HG02943 (cell line): ENCODE measurements at regions not wholly inside any gene's neighbourhood (a gene's known extent, or its start where the extent isn't known, plus 50 kb on each side); places are given as distances from the start of the nearest gene placed in this dataset.

ENCODE experiments used
- ATAC-seq: cut with Tn5 transposase; IDR thresholded peaks from one replicate; pipeline ENCODE4 v1.9.1; 2021; ENCODE audit warnings: mild to moderate bottlenecking, low read depth, moderate library complexity; ENCODE audit not compliant: unreplicated experiment

DNA sequence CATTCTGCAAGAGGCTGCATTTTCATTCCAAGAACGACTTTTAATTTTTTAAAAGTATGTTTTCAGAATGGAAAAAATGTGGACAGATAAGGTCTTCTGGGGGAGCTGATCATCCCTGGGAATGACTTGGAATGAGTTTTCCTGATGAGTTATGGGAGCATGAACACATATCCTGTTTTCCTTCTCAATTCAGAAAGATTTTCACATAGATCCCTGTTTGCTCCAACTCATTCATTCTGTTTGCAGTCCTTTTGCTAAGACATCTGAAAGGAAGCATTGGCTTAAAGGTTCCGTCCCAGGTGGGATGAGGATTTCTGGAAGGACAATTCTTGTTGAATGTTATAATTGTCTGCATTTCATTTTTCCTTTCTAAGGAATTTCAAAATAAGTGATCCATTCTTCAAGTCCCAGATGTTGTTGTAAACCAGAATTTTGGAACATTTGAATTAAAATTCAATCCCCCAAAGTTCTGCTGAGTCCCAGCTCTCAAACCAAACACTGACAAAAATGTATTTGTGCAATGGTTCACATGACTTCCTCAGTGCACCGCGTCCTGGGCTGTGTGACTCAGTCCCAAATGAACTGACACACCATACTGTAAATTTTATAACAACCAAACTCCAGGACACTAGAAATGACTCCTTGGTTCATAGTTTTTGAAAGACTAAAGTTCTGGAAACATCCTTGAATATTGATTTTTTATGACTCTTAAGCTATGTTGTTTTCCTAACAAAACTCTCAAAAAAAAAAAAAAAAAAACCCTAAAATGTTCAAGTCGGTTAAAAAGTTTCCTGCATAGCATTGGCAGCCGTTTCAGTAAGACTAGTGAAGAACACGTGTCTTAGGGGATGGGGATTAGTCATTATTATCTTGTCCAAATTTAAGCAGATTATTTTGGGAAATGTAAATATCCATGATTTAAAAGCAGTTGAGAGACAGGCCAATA is 281.8 kb upstream of the TCF4 start:
- no peak for ATAC-seq

GRCh38 chr18:55868909-55869308 is 280.9 kb upstream of the TCF4 start:
- ATAC-seq = no peak

DNA sequence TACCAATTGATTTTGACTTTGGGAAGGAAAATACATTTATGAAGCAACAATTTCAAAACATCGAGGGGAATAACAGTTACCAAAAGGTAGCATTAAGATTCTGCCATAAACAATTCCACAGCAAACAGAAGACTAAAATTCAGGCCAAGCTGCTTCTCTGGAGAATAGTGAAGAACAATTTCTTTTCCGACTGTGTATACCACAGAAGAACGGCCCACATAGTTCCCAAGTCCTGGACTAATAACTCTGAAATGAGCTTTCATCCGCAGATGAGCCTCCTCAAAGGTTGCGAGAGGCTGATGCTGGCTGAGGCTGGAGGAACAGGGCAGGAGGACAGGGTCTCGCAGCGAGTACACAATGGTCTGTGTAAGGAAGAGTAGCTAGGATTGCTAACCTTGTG is 278.9 kb upstream of the TCF4 start:
- ATAC-seq = no peak

- ATAC-seq = no peak
Measured at GRCh38 chr18:55866006-55866405, 278.0 kb upstream of the TCF4 start.

- ATAC-seq = no peak
Measured at GRCh38 chr18:55864281-55864680, 276.3 kb upstream of the TCF4 start.

GRCh38 chr18:55863876-55864275 is 275.9 kb upstream of the TCF4 start:
- ATAC-seq = no peak

- ATAC-seq = no peak
Measured at GRCh38 chr18:55863391-55863706, 275.4 kb upstream of the TCF4 start.

DNA sequence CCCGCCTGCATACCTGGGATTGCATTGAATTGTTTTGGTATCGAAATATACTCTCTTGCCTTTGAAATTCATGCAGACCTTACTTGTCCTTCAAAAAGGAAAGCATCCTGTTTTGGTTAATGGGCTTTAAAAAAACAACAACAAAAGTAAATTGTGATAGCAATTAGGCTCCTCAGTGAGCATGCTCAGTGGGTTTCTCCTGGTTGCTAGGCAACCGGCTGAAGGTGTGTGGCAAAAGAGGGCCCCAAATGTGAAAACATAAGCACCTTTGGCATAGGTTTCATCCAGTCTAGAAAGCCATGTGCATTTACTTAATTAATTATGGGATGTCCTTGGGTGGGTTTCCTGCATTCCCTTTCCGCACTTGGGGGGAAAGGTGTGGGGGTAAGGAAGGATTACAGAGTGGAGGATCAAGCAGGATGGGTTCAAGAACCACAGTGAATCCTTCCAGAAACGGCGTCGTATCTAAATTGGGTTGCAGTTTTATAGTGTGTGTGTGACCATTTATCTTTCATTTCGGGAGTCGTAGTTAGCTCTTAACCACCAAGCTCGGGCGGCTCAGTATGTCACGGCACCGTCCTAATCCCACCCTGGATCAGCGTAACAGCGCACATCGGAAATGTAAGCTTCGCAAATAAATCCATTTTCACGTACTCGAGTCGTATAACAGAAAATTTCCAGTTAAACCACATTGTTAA is 274.9 kb upstream of the TCF4 start:
- ATAC-seq = no peak

DNA sequence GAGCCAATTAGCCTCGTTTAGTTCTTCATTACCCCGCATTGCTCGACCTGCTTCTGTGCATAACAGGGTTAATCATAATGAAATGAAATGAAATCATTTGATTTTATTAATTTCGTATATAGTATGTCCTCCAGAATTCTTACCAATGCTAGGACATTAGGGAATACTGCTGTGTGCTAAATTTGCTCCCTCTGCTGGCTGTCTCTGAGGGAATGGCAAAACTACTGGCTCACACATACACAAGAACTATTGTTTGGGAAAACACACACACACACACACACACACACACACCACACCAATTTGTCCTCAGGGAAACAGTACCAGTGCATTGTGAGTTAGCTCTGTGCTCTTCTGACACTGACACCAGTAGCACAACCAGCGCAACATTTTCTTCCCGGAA is 273.3 kb upstream of the TCF4 start:
- ATAC-seq = no peak

GRCh38 chr18:55858661-55859515 is 270.9 kb upstream of the TCF4 start:
- ATAC-seq = no peak

DNA sequence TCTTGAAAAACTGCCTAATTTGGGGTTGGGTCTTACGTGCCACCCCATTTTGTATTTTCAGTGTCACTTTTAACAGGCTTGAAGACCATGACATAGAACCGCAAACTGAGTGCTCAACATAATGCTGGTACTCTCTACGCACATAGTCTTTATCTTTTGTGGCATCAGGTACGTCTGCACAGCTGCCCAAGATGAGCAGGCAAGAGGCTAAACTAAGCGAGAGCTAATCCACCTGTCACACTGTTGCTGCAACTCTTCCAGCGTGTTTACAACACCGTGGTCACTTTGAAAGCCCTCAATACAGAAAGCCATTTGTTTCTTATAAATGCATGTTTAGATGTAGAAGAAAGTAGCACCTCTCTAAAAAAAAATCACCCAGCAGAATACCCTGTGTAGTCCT is 270.0 kb upstream of the TCF4 start:
- ATAC-seq = no peak

DNA sequence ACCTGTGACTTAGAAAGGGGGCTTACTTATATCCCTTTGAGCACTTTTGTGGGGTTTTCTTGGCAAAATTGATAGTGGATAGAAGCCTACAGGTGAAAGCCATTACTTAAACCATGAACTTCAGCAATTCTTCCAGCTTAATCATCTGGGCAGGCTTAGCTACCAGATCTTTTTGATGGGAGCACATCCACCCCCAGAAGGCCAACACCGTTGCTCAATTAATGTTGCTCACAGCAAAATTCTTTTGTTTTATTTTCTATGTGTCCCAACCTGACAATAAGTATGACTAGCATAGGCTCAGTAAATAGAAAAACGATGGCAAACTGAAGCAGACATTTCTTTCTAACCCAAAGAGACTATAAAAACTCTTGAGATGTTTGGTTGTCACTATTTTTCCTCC is 269.4 kb upstream of the TCF4 start:
- ATAC-seq = no peak

GRCh38 chr18:55856679-55857078 is 268.7 kb upstream of the TCF4 start:
- no peak for ATAC-seq

GRCh38 chr18:55856229-55856628 is 268.2 kb upstream of the TCF4 start:
- no peak for ATAC-seq

GRCh38 chr18:55853268-55853667 is 265.3 kb upstream of the TCF4 start:
- no peak for ATAC-seq

GRCh38 chr18:55850904-55851303 is 262.9 kb upstream of the TCF4 start:
- ATAC-seq = no peak

DNA sequence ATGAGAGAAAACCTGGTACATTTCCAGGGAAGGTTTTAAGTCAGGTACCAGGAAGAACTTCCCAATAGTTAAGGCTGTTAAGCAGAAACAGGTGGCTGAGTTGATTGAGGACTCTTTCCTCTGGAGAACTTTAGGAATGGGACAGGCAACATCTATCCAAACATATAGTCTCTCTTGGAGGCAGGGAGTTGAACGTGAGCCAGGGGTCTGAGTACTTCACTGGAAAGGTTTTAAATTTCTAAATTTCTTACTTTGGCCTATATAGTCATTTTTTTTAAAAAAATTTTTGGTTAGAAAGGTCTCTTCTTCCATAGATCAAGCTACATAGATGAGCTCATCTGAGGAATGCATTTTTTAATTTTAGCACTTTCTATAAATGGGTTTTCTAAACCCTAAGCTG is 261.4 kb upstream of the TCF4 start:
- no peak for ATAC-seq

- no peak for ATAC-seq
Measured at GRCh38 chr18:55847960-55848359, 260.0 kb upstream of the TCF4 start.

GRCh38 chr18:55845221-55845620 is 257.2 kb upstream of the TCF4 start:
- no peak for ATAC-seq

- no peak for ATAC-seq
Measured at GRCh38 chr18:55844382-55844781, 256.4 kb upstream of the TCF4 start.

DNA sequence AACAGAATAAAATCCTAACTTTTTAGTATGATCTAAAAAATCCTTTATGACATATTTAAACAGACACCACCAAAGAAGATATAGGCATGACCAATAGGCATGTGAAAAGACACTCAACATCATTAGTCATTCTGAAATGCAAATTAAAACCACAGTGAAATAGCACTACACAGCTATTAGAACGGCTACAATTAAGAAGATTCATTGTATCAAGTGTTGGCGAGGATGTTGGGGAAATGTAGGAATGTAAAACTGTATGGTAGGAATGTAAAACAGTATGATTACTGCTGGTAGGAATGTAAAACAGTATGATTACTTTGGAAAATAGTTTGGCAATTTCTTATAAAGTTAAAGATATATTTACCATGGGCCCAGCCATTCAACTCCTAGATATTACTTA is 253.3 kb upstream of the TCF4 start:
- ATAC-seq = no peak
